ENCODE measurements at regions not wholly inside any gene's neighbourhood (a gene's known extent, or its start where the extent isn't known, plus 50 kb on each side); places are given as distances from the start of the nearest gene placed in this dataset.

DNA sequence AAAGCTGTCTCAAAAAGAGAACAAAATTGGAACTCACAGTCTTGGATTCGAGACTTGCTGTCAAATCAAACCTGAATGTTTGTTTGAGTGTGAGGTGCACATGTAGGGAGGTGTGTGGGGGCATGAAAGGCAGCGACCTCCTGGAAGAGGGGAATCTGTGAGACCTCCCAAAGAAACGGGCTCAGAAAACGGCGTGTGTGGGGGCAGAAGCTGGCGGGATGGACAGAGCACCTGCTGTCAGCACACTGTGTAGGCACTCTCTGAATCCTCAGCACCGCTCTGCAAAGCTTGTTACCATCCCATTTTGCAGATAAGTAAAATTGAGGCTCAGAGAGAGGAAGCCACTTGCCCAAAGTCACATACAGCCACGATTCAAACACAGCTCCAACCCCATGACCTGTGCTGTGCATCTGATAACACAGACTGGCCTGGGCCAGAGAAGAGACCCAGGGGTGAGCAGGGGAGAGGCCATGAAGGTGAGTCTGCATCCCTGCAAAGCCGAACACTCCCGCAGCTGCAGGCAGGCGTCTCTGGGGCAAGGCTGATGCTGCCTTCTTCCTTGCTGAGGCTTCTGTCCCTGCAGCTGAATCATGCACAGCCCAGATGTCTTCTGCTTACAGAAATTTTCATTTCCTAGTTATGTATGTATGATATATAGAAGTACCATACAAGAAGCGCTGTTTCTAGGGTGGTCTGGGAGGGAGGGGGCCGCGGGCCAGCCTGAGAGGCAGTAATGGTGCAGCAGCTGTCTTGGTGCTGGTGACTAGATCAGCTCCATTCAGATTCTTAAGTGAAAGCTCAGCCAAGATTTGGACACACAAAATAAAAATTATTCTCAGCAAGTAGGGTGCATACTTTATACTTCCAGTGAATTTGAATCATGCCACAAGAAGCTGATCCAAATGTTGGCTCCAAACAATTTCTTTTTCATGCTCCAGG, 67.3 kb upstream of the SHISAL1 start:
- FAIRE-seq: no peak
- no peak overlapping the region for H3K4me3 ChIP-seq
- 50% methylated on average over 13 of the region's 14 CpGs for WGBS (ENCODE audit: missing lambda C conversion rate)
- DNase-seq (ENCODE audit: low read depth in 1 of 2, low spot score in 1 of 2): no peak
- ChIA-PET POLR2A (no interaction called here), CTCF (interaction anchor here (0.7 kb wide), 1 partner anchor 12 kb away, joined by 3 read pairs; no protein-coding TSS in a partner anchor)
- no peak overlapping the region for H3K27ac ChIP-seq
- no peak for TF ChIP-seq FOSL2 (IDR thresholded peaks at IDR 0.05)
- no peak for TF ChIP-seq FOSL2 (CRISPR knock-in tag; IDR thresholded peaks at IDR 0.05)
- TF ChIP-seq TFCP2L1 (CRISPR knock-in tag; IDR thresholded peaks at IDR 0.05): no peak
- TF ChIP-seq HOXA7 (CRISPR knock-in tag; IDR thresholded peaks at IDR 0.05): no peak
- TF ChIP-seq JUNB (IDR thresholded peaks at IDR 0.05): no peak
- TF ChIP-seq KDM5A (IDR thresholded peaks at IDR 0.05): no peak
- no peak for TF ChIP-seq PHF8 (IDR thresholded peaks at IDR 0.05; ENCODE audit: borderline replicate concordance, low read depth)
- no peak for TF ChIP-seq FOXS1 (CRISPR knock-in tag; IDR thresholded peaks at IDR 0.05)
- TF ChIP-seq PBX3 (IDR thresholded peaks at IDR 0.05): no peak
- no peak for TF ChIP-seq CHD2 (IDR thresholded peaks at IDR 0.05; ENCODE audit: low read length, partially characterized antibody)
- no peak for TF ChIP-seq CEBPB (IDR thresholded peaks at IDR 0.05)
- TF ChIP-seq ATOH8 (CRISPR knock-in tag; IDR thresholded peaks at IDR 0.05; ENCODE audit: low read depth): no peak
- no peak for TF ChIP-seq BHLHE40 (IDR thresholded peaks at IDR 0.05; ENCODE audit: low read depth, low read length)
- TF ChIP-seq JUN (IDR thresholded peaks at IDR 0.05): no peak
- no peak for TF ChIP-seq NR3C1 (IDR thresholded peaks at IDR 0.05)
- no peak for TF ChIP-seq ZNF302 (CRISPR knock-in tag; IDR thresholded peaks at IDR 0.05)
- TF ChIP-seq HOXB5 (CRISPR knock-in tag; IDR thresholded peaks at IDR 0.05): no peak
- H3K4me1 ChIP-seq: no peaks in the 10 kb centered on the region
- H3K4me2 ChIP-seq: no peak overlapping the region
- no peak for ATAC-seq
- H3K9me3 ChIP-seq: peaks cover 12% of the 10 kb centered on the region

GRCh38 chr22:44378380-44378779, 65.6 kb upstream of the SHISAL1 start:
- FAIRE-seq (no peak), DNase-seq (ENCODE audit: low read depth in 1 of 2, low spot score in 1 of 2) (no peak), ATAC-seq (no peak)
- H3K9me3 ChIP-seq: peaks cover 25% of the 10 kb centered on the region
- no peak overlapping the region for H3K27ac ChIP-seq
- TF ChIP-seq EP300 (IDR thresholded peaks at IDR 0.05) (no peak), ZFP36 (IDR thresholded peaks at IDR 0.05; ENCODE audit: borderline replicate concordance, partially characterized antibody) (no peak), NFE2L2 (conservative IDR thresholded peaks at IDR 0.05; ENCODE audit: low read length) (no peak), JUNB (IDR thresholded peaks at IDR 0.05) (no peak), NR3C1 (IDR thresholded peaks at IDR 0.05) (no peak)
- TF ChIP-seq, protein P1, sequence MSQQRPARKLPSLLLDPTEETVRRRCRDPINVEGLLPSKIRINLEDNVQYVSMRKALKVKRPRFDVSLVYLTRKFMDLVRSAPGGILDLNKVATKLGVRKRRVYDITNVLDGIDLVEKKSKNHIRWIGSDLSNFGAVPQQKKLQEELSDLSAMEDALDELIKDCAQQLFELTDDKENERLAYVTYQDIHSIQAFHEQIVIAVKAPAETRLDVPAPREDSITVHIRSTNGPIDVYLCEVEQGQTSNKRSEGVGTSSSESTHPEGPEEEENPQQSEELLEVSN (IDR thresholded peaks at IDR 0.05; ENCODE audit: borderline replicate concordance, low read depth): no peak
- CTCF ChIA-PET: no interaction called here
- H3K4me2 ChIP-seq: no peak overlapping the region
- no peak overlapping the region for H3K4me3 ChIP-seq
- no peaks in the 10 kb centered on the region for H3K4me1 ChIP-seq
- POLR2A ChIA-PET: no interaction called here

- Histone ChIP-seq H3K4me3 (no peak overlapping the region), H3K4me2 (no peak overlapping the region), H3K9me3 (peaks cover 25% of the 10 kb centered on the region), H3K4me1 (no peaks in the 10 kb centered on the region), H3K27ac (no peak overlapping the region)
- TF ChIP-seq CHD2 (IDR thresholded peaks at IDR 0.05; ENCODE audit: low read length, partially characterized antibody) (no peak), KDM5A (IDR thresholded peaks at IDR 0.05) (no peak), ATOH8 (CRISPR knock-in tag; IDR thresholded peaks at IDR 0.05; ENCODE audit: low read depth) (no peak), GATA3 (IDR thresholded peaks at IDR 0.05; ENCODE audit: borderline replicate concordance) (no peak), FOXS1 (CRISPR knock-in tag; IDR thresholded peaks at IDR 0.05) (no peak), RAD21 (conservative IDR thresholded peaks at IDR 0.05 in 1 of 2, IDR thresholded peaks at IDR 0.05 in 1 of 2) (no peak), TP53 (CRISPR knock-in tag; IDR thresholded peaks at IDR 0.05) (no peak), ZNF302 (CRISPR knock-in tag; IDR thresholded peaks at IDR 0.05) (no peak), BHLHE40 (IDR thresholded peaks at IDR 0.05; ENCODE audit: low read depth, low read length) (no peak), BCL3 (IDR thresholded peaks at IDR 0.05) (no peak), CBX2 (IDR thresholded peaks at IDR 0.05; ENCODE audit: borderline replicate concordance, low read depth) (no peak), FOSL2 (IDR thresholded peaks at IDR 0.05) (no peak), FOSL2 (CRISPR knock-in tag; IDR thresholded peaks at IDR 0.05) (no peak)
- TF ChIP-seq, protein P2, sequence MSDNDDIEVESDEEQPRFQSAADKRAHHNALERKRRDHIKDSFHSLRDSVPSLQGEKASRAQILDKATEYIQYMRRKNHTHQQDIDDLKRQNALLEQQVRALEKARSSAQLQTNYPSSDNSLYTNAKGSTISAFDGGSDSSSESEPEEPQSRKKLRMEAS (IDR thresholded peaks at IDR 0.05): no peak
- no peak for DNase-seq (ENCODE audit: low read depth in 1 of 2, low spot score in 1 of 2)
- no peak for ATAC-seq
- ChIA-PET POLR2A (no interaction called here), CTCF (interaction anchor here (0.6 to 1.7 kb wide), 2 partner anchors 10 to 57 kb away, joined by 3 read pairs; no protein-coding TSS in a partner anchor)
- 4% methylated on average over 1 of the region's 1 CpG for WGBS (ENCODE audit: missing lambda C conversion rate)
- FAIRE-seq: no peak
These were observed 62.7 kb upstream of the SHISAL1 start for GRCh38 chr22:44375451-44375850.
